Effector memory CD8-positive, alpha-beta T cell (primary cell): ENCODE measurements at regions not wholly inside any gene's neighbourhood (a gene's known extent, or its start where the extent isn't known, plus 50 kb on each side); places are given as distances from the start of the nearest gene placed in this dataset.

Experiments
- ATAC-seq: fragments of 150-1000 bp; cut with Tn5 transposase; replicated peaks from 2 replicates; pipeline ENCODE4 v1.10.0; 2021; ENCODE audit warnings: mild to moderate bottlenecking, moderate library complexity
- DNase-seq, 3 experiments: peaks; one replicate each; pipeline ENCODE4 v3.0.0; 2021
- H3K27ac Mint-ChIP-seq, 2 donors: one replicate each; pipeline ENCODE4 v1.8.0; 2022; ENCODE audit warnings: mild to moderate bottlenecking in 2 of 2, mixed read lengths in 2 of 2, moderate library complexity in 2 of 2
- H3K27me3 Mint-ChIP-seq, 2 donors: one replicate each; pipeline ENCODE4 v1.8.0; 2022; ENCODE audit warnings: mixed read lengths in 2 of 2
- H3K36me3 Mint-ChIP-seq: one replicate; pipeline ENCODE4 v1.8.0; 2022; ENCODE audit warnings: mild to moderate bottlenecking, moderate library complexity, mixed read lengths; ENCODE audit not compliant: insufficient read depth
- H3K4me1 Mint-ChIP-seq, 2 donors: one replicate each; pipeline ENCODE4 v1.8.0; 2022; ENCODE audit warnings: low read depth in 2 of 2, mixed read lengths in 2 of 2
- H3K4me3 Mint-ChIP-seq, 2 donors: one replicate each; pipeline ENCODE4 v1.8.0; 2022; ENCODE audit warnings: mild to moderate bottlenecking in 2 of 2, mixed read lengths in 2 of 2, moderate library complexity in 2 of 2
- H3K9me3 Mint-ChIP-seq, 2 donors: one replicate each; pipeline ENCODE4 v1.8.0; 2022; ENCODE audit warnings: mixed read lengths in 2 of 2

DNA sequence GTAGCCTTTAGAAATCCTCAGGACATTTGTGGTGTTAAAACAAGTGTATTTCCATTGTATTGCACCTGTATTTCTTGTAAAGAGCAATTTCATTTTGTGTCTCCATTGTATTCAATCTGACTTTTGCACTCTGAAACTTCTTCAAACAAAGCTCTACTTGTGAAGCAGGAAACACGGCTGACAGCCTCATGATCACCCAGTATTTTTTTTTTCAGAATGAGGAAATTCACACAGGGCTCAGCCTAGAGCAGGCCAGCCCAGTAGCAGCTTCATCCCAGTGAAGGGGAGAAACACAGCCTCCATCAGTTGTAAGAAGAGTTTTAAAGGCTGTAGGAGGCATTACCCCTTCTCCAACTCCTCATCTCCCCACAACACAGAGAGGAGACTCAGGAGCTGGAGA is 175.9 kb upstream of the KLHL29 start:
- Mint-ChIP-seq H3K27ac (no peak overlapping the region), H3K9me3 (no peaks in the 10 kb centered on the region), H3K27me3 (peaks cover 0 to 8% of the 10 kb centered on the region in 2 donors)

DNA sequence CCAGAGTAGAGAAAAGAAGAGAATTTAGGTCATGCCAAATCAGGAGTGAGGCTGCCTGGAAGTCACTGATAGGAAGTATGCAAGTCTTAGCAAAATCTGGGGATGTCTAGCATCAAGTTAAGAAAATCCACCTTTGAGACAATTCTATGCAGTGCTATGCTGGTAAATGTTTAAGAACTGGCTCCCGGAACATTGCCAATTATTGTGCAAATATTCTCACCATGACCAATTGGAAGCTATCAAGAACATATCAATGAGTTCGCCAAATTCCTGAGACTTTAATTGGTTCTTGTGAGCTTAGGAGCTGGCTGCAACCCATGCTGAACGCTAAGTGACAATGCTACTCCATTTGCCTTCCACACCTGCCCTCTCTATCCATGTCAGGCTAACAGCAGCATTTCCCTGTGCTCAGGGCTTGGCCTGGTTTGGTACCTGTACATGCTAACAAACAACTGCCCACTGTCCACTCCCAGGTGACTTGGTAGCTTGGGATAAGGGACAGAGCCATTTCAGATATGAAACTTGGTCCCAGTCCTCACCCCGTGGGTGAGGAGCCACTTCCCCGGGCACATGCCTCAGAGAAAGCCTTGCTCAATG is 172.9 kb upstream of the KLHL29 start:
- no peak overlapping the region for H3K27ac Mint-ChIP-seq
- H3K4me1 Mint-ChIP-seq, result no peaks in the 10 kb centered on the region
- peaks cover 0 to 8% of the 10 kb centered on the region in 2 donors for H3K27me3 Mint-ChIP-seq
- H3K4me3 Mint-ChIP-seq, result no peak overlapping the region
- no peak for ATAC-seq
- H3K36me3 Mint-ChIP-seq, result no peaks in the 10 kb centered on the region
- no peak for DNase-seq
- H3K9me3 Mint-ChIP-seq, result peaks cover 0 to 5% of the 10 kb centered on the region in 2 donors

More for the DNA sequence above, 175.9 kb upstream of the KLHL29 start:
- Mint-ChIP-seq H3K36me3 (no peaks in the 10 kb centered on the region), H3K4me3 (no peak overlapping the region), H3K4me1 (no peaks in the 10 kb centered on the region)
- no peak for DNase-seq
- ATAC-seq, result no peak

DNA sequence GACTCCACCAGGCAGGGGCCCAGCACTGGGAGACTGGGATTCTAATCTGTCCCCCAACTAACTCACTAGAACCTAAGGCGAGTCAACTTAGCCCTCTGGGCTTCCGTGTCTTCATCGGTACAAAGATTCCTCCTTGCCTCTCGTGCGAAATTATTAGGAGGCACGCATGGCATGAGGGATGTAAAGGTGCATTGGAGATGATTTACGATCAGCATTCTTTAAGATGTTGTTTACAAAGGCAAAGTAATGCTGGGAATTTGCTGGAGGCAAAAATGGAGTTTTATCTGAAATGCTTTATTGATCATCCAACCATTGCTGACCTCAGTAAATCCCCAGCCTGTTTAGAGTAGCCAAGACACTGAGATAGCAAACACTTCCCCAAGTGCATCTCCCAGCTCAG is 171.8 kb upstream of the KLHL29 start:
- ATAC-seq (no peak), DNase-seq (no peak)
- no peaks in the 10 kb centered on the region for H3K36me3 Mint-ChIP-seq
- H3K27ac Mint-ChIP-seq, result no peak overlapping the region
- H3K9me3 Mint-ChIP-seq, result peaks cover 0 to 5% of the 10 kb centered on the region in 2 donors
- peaks cover 0 to 8% of the 10 kb centered on the region in 2 donors for H3K27me3 Mint-ChIP-seq
- no peaks in the 10 kb centered on the region for H3K4me1 Mint-ChIP-seq
- no peak overlapping the region for H3K4me3 Mint-ChIP-seq

DNA sequence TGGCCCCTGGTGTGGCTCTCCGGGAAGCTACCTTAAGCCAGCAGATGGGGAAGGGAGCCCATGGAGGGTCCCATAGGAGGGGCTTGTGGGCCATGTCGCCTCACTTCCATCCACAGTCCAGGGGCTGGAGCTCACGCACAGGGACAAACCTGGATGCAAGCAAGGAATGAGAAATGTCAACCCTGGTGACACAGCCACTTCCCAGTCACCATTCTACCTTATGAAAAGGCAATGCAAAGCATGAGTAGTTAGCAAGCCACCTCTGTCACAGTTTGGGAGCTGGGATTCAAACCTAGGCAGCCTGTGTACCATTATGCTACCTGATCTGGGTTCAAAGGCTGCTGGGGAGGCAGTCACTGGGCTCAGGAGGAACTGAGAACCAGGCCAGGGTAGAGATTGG is 170.0 kb upstream of the KLHL29 start:
- H3K36me3 Mint-ChIP-seq, result no peaks in the 10 kb centered on the region
- no peak for ATAC-seq
- H3K27ac Mint-ChIP-seq, result no peak overlapping the region
- no peaks in the 10 kb centered on the region for H3K4me1 Mint-ChIP-seq
- peaks cover 0 to 8% of the 10 kb centered on the region in 2 donors for H3K27me3 Mint-ChIP-seq
- H3K9me3 Mint-ChIP-seq, result peaks cover 0 to 5% of the 10 kb centered on the region in 2 donors
- no peak for DNase-seq
- H3K4me3 Mint-ChIP-seq, result no peak overlapping the region

DNA sequence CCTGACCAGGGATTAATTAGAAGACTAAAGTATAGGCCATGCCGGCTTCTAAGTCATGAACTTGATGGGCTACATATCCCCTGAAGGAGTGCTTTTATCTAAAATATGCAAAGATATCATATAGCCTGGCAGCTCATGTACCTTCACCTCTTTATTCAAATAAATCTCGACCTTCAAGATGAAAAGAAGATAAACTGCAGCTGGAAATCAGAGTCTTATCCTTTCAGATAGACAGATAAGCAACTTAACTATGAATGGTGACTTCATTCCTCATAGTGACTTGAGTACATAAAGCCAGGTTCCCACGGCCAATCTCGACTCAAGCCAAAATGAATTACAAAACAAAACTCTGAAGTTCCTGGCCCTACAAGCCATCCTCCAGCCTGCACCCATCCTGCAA is 165.3 kb upstream of the KLHL29 start:
- Mint-ChIP-seq H3K4me3 (no peak overlapping the region), H3K27me3 (no peaks in the 10 kb centered on the region), H3K36me3 (no peaks in the 10 kb centered on the region), H3K27ac (no peak overlapping the region), H3K9me3 (peaks cover 0 to 11% of the 10 kb centered on the region in 2 donors), H3K4me1 (no peaks in the 10 kb centered on the region)
- ATAC-seq, result no peak
- DNase-seq, result no peak

DNA sequence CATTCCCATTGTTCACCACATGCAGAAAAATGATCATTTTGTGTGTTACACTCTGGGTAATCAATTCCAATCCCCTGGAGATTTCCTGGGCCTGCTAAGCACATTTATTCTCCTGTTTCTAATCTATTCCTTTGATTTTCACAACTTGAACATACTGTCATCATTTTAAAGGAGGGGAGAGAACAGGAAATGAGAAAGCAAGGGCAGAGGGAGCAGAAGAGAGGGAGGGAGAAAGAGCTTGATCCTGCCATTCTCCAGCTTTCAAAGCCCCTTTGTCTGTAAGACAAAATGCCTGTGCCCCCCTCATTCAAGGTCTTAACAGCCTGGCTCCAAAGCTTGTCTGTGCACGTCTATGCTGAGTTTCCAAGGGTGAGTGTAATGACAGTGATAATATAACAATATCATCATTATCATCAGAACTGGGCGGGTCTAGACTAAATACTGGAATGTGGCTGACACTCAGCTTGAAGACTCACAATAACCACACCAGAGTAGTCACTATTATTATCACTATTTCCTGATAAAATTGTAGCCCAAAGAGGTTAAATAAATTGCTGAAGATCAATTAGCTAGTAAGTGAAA is 164.4 kb upstream of the KLHL29 start:
- no peaks in the 10 kb centered on the region for H3K36me3 Mint-ChIP-seq
- no peak overlapping the region for H3K4me3 Mint-ChIP-seq
- no peaks in the 10 kb centered on the region for H3K4me1 Mint-ChIP-seq
- DNase-seq (no peak), ATAC-seq (no peak)
- H3K27ac Mint-ChIP-seq, result no peak overlapping the region
- no peaks in the 10 kb centered on the region for H3K27me3 Mint-ChIP-seq
- peaks cover 0 to 11% of the 10 kb centered on the region in 2 donors for H3K9me3 Mint-ChIP-seq

DNA sequence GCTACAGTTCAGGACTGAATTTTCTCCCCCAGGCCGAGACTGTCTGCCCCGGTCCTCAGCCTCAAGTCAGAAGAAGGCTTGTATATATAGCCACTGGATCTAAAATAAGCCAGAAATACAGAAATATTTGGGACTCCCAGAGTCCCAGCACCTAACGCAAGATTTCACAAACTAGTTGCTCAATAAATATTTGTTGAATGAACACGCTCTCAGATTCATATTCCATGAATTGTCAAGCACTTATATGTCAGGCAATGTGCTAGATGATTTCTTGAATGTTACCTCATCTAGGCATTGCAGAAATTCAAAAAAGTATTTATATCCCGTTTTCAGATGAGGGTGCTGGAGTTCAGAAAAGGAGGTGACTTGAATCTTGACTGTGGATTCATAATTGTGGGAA is 163.7 kb upstream of the KLHL29 start:
- Mint-ChIP-seq H3K27ac (no peak overlapping the region), H3K27me3 (no peaks in the 10 kb centered on the region), H3K36me3 (no peaks in the 10 kb centered on the region), H3K9me3 (peaks cover 0 to 6% of the 10 kb centered on the region in 2 donors), H3K4me1 (no peaks in the 10 kb centered on the region), H3K4me3 (no peak overlapping the region)
- DNase-seq (no peak), ATAC-seq (no peak)

DNA sequence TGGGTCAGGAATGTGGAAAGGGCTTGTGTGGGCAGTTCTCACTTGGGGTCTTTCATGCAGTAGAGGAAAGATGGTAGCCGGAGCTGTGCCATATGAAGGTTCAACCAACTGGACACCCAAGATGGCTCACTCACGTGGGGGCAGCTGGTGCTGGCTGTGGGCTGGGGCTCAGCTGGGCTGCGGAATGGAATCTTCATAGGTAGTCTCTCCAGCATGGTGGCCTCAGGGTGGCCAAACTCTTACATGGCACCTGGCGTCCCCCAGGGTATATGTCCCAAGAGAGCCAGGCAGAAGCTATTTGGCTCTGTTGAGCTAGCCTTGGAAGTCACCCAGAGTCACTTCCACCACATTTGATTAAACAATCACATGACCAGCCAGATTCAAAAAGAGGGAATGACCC is 163.1 kb upstream of the KLHL29 start:
- H3K27me3 Mint-ChIP-seq, result no peaks in the 10 kb centered on the region
- peaks cover 0 to 6% of the 10 kb centered on the region in 2 donors for H3K9me3 Mint-ChIP-seq
- no peaks in the 10 kb centered on the region for H3K36me3 Mint-ChIP-seq
- H3K27ac Mint-ChIP-seq, result no peak overlapping the region
- DNase-seq (no peak), ATAC-seq (no peak)
- H3K4me1 Mint-ChIP-seq, result no peaks in the 10 kb centered on the region
- no peak overlapping the region for H3K4me3 Mint-ChIP-seq

DNA sequence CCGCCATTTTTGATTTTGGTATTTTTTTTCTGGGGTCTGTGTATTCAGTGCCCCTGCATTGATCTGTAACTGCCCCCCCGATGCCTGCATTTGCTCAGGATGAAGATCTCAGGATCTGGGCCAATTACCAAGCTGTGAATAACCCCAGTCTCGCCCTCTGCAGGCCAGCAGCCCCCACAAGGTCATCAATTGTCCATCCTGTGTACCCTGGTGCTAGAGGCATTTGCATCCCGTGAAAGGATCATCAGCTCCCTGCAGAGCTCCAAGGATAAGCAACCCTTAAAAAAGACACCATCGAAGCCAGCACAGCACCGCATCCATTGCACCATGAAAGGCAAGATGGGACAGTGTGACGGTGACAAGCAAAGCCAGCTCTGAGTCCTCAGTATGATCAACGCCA is 154.1 kb upstream of the KLHL29 start:
- no peak for DNase-seq
- H3K27me3 Mint-ChIP-seq, result peaks cover 0 to 6% of the 10 kb centered on the region in 2 donors
- no peak overlapping the region for H3K4me3 Mint-ChIP-seq
- H3K9me3 Mint-ChIP-seq, result no peaks in the 10 kb centered on the region
- no peak for ATAC-seq
- H3K27ac Mint-ChIP-seq, result no peak overlapping the region
- no peaks in the 10 kb centered on the region for H3K36me3 Mint-ChIP-seq
- no peaks in the 10 kb centered on the region for H3K4me1 Mint-ChIP-seq

DNA sequence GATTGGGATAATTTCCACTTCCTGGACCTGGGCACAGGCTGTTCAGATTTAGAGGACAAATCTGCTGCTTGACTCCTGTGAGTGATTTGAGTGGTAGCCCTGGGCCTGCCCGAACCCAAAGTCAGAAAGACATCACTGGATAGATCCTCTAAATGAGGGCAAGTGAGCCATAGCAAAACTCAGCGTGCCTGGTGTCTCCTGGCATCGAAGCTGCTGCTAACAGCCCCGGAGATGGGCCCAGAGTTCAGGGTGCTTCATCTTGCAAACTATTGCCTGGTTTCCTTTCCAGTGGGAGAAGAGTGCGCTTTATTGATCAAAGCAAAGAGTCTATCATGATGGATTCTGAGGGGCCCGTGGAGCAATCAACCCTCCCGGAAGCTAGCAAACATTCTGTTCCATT is 153.1 kb upstream of the KLHL29 start:
- no peaks in the 10 kb centered on the region for H3K36me3 Mint-ChIP-seq
- no peak overlapping the region for H3K4me3 Mint-ChIP-seq
- DNase-seq, result no peak
- peaks cover 0 to 6% of the 10 kb centered on the region in 2 donors for H3K27me3 Mint-ChIP-seq
- ATAC-seq, result no peak
- no peaks in the 10 kb centered on the region for H3K9me3 Mint-ChIP-seq
- H3K27ac Mint-ChIP-seq, result no peak overlapping the region
- H3K4me1 Mint-ChIP-seq, result no peaks in the 10 kb centered on the region

DNA sequence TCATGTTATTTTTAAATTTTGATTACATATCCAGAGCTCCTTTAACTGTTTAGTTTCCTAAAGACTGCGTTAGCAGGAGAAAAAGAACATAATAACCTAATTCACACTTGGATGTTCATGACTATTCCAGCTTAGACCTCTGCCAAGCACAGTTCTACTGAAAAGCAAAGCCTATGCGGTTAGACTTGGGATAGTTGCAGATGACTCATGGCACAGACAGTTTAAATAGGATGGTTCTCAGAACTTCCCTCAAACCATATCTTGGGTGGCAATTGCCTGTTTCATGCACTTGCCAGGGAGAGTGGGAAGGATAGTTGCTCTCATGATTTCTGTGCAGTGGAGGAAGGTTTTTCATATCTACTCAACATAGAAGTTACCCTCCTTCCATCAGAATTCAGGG is 149.7 kb upstream of the KLHL29 start:
- H3K4me1 Mint-ChIP-seq, result no peaks in the 10 kb centered on the region
- peaks cover 6 to 9% of the 10 kb centered on the region in 2 donors for H3K27me3 Mint-ChIP-seq
- no peaks in the 10 kb centered on the region for H3K36me3 Mint-ChIP-seq
- no peak overlapping the region for H3K27ac Mint-ChIP-seq
- no peak overlapping the region for H3K4me3 Mint-ChIP-seq
- ATAC-seq (no peak), DNase-seq (no peak)
- H3K9me3 Mint-ChIP-seq, result peaks cover 2% of the 10 kb centered on the region in 2 donors

DNA sequence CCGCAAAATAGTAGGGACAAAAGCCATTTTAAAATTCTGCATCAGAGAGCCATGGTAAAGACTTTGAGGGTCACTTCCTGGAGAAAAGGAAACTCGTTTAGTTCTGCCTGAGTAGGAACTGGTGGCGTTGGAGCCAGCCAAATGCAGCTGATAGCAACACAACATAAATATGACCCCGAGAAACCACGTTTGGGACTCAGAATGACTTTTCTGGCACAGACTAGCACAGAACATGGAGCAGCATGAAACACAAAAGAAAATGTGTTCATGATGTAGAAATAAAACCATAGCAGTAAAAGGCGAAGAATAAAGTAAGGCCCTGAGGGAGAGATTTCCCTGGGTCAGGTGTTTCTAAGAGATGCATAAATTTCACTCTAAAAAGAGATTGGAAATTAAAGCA is 149.2 kb upstream of the KLHL29 start:
- Mint-ChIP-seq H3K27ac (no peak overlapping the region), H3K36me3 (no peaks in the 10 kb centered on the region), H3K4me1 (no peaks in the 10 kb centered on the region), H3K9me3 (peaks cover 2 to 7% of the 10 kb centered on the region in 2 donors), H3K27me3 (peaks cover 6 to 9% of the 10 kb centered on the region in 2 donors), H3K4me3 (no peak overlapping the region)
- ATAC-seq, result no peak
- DNase-seq, result no peak

DNA sequence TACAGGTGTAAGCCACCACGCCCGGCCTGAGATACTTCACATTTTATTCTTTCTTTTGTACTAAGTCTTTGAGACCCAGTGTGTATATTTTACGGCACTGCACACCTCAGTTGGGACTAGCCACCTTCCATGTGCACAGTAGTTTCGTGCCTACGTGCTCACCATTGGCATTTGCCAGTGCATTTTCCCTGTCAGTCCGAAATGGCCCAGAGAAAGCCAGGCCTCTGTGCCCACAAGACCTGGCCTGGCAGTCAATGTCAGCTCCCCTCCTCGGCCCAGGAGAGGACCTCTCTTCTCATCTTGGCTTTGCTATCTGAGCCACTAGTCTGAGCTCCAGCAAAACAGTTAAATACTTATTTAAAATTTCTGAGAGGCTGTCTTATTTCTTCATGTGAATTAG is 147.8 kb upstream of the KLHL29 start:
- DNase-seq (no peak), ATAC-seq (no peak)
- Mint-ChIP-seq H3K9me3 (peaks cover 2 to 8% of the 10 kb centered on the region in 2 donors), H3K27me3 (peaks cover 6 to 9% of the 10 kb centered on the region in 2 donors), H3K4me1 (no peaks in the 10 kb centered on the region), H3K27ac (no peak overlapping the region), H3K36me3 (no peaks in the 10 kb centered on the region), H3K4me3 (no peak overlapping the region)

DNA sequence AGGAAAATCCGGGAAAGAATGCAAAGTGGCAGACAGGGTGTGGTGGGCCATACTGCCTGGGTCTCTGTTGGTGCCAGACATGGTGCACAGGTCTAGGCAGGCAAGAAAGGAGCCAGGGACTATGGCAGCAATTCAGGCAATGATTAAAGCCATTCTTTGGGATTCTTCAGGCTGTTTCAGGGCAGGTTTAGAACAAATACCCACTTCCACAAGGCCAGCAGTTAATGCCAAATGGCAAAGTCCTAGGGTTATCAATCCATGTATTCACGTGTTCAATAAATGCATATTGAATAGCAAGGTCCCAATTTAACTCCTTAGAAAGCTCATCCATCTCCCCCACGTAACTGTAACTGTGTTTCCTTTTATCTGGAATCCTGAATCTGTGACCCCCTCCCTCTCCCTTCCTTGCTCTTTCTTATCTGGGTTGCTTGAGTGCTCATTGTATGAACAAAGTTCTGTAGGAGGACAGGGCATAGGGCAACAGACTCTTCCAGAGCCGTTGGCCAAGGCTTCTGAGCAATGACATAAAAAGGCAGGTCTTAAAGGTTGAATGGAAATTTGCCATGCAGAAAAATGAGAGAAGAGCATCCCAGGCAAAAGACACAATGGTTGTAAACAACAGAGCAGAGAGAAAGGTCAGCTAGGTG is 146.8 kb upstream of the KLHL29 start:
- no peak overlapping the region for H3K4me3 Mint-ChIP-seq
- peaks cover 6 to 9% of the 10 kb centered on the region in 2 donors for H3K27me3 Mint-ChIP-seq
- H3K27ac Mint-ChIP-seq, result no peak overlapping the region
- ATAC-seq (no peak), DNase-seq (no peak)
- H3K36me3 Mint-ChIP-seq, result no peaks in the 10 kb centered on the region
- no peaks in the 10 kb centered on the region for H3K4me1 Mint-ChIP-seq
- H3K9me3 Mint-ChIP-seq, result peaks cover 2 to 8% of the 10 kb centered on the region in 2 donors
